ENCODE measurements at regions not wholly inside any gene's neighbourhood (a gene's known extent, or its start where the extent isn't known, plus 50 kb on each side); places are given as distances from the start of the nearest gene placed in this dataset.

DNA sequence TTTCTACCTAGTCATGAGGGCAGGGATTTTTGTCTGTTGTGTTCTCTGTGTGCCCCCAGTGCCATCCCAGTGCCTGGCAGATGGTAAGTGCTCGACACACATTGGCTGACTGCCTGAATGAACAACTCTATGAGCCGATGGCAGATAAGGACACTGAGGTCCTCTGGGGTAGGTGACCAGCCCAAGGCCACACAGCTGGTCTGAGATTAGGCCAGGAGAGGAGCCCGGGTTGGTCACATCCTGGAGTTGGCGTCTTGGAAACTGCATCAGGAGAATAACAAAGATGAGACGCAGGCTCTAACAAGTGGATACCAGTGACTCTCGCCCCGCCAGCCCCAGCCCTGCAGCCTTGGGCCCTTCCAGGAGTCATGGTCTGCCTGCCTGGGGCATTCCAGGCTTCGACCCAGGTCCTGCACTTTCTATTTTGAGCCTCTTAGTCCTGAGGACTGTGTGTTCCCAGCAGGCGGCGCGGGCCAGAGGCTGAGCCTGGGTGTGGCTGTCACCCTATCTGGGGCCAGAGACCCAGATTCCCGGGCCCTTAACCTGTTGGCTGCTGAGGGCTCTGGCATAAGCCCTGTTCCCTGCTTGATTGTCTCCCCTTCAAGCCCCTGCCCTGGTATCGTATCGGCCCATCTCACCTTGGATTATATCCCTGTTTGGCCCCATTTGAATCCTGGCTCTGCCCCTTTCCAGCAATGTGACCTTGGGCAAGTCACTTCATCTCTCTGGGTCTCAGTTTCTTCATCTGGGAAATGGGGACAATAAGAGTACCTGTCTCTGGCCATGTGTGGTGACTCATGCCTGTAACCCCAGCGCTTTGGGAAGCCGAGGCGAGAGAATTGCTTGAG is 88.3 kb downstream of the CEBPB start:
- DNase-seq = no peak
- Histone ChIP-seq H3K27ac (ENCODE audit: low read length) (no peak overlapping the region), H3K4me1 (ENCODE audit: low read length) (no peaks in the 10 kb centered on the region)

DNA sequence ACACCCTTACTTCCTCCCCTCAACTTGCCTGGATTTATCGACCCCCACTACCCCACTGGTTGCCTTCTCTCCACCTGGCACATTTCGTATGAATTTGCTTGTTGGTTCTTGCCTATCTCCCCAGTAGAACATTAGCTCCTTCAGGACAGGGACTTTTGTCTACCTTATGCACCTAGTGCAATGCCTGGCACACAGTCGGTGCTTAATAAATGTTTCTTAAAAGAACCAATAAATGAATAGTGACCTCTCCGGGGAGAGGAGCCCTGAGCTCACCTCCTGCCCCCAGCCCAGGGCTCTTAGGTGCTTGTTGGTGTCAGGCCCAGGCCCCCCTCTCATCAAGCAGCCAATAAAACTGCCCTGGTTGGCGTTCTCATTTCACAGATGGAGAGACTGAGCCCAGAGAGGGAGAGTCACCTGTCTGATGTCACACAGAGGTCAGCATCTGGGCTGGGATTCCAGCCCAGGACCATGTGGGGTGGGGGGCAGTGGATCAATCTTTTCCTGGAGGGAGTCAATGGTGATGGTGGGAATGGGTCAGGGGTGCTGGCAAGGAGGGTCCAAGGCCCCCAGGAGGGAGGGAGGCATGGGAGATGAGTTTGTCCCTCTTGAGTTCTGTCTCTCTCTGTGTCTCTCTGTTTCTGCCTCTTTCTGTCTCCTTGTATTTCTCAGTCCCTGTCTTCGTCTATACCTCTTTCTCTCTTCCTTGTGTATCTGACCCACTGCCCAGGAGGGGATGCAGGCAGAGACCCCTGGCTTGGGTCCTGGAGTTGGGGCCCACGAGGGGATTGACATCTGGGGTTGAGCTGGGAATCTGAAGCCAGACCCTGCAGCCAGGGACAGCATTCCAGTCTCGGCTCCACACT is 89.6 kb downstream of the CEBPB start:
- H3F3A ChIP-seq (ENCODE audit: insufficient read depth, low read length) = no peaks in the 10 kb centered on the region
- H3K4me1 ChIP-seq (ENCODE audit: low read length) = no peaks in the 10 kb centered on the region
- no peak for DNase-seq
- H3K9ac ChIP-seq (ENCODE audit: low read length) = no peak overlapping the region
- no peaks in the 10 kb centered on the region for H3K9me2 ChIP-seq (replicated peaks; ENCODE audit: insufficient read depth, low read length)
- H3K27ac ChIP-seq (ENCODE audit: low read length) = no peak overlapping the region
- H3K79me2 ChIP-seq (ENCODE audit: low read length) = no peaks in the 10 kb centered on the region
- H3K4me2 ChIP-seq (ENCODE audit: low read depth, low read length) = no peak overlapping the region
- no peaks in the 10 kb centered on the region for H3K9me3 ChIP-seq (replicated peaks; ENCODE audit: insufficient read depth, low read length)
- TF ChIP-seq EZH2 (optimal IDR thresholded peaks at IDR 0.05; ENCODE audit: low read depth, low read length) (no peak), EZH2phosphoT487 (IDR thresholded peaks at IDR 0.05; ENCODE audit: low read length) (no peak)
- TF ChIP-seq, protein P1, sequence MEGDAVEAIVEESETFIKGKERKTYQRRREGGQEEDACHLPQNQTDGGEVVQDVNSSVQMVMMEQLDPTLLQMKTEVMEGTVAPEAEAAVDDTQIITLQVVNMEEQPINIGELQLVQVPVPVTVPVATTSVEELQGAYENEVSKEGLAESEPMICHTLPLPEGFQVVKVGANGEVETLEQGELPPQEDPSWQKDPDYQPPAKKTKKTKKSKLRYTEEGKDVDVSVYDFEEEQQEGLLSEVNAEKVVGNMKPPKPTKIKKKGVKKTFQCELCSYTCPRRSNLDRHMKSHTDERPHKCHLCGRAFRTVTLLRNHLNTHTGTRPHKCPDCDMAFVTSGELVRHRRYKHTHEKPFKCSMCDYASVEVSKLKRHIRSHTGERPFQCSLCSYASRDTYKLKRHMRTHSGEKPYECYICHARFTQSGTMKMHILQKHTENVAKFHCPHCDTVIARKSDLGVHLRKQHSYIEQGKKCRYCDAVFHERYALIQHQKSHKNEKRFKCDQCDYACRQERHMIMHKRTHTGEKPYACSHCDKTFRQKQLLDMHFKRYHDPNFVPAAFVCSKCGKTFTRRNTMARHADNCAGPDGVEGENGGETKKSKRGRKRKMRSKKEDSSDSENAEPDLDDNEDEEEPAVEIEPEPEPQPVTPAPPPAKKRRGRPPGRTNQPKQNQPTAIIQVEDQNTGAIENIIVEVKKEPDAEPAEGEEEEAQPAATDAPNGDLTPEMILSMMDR (IDR thresholded peaks at IDR 0.05; ENCODE audit: low read length) = no peak
- H3K27me3 ChIP-seq (replicated peaks; ENCODE audit: insufficient read depth, low read length) = peaks cover 94% of the 10 kb centered on the region
- no peaks in the 10 kb centered on the region for H4K20me1 ChIP-seq (ENCODE audit: insufficient read depth, low read length)
- H3K4me3 ChIP-seq (ENCODE audit: low read length) = no peak overlapping the region
- H3K36me3 ChIP-seq (replicated peaks; ENCODE audit: insufficient read depth, low read length) = no peaks in the 10 kb centered on the region
- no peak overlapping the region for H2AFZ ChIP-seq (ENCODE audit: low read length)

More for the DNA sequence above, 88.3 kb downstream of the CEBPB start:
- H3K9me3 ChIP-seq (replicated peaks; ENCODE audit: insufficient read depth, low read length) = no peaks in the 10 kb centered on the region
- no peaks in the 10 kb centered on the region for H3F3A ChIP-seq (ENCODE audit: insufficient read depth, low read length)
- H3K9me2 ChIP-seq (replicated peaks; ENCODE audit: insufficient read depth, low read length) = no peaks in the 10 kb centered on the region
- no peak overlapping the region for H3K4me3 ChIP-seq (ENCODE audit: low read length)
- no peaks in the 10 kb centered on the region for H4K20me1 ChIP-seq (ENCODE audit: insufficient read depth, low read length)
- H3K4me2 ChIP-seq (ENCODE audit: low read depth, low read length) = no peak overlapping the region
- H3K36me3 ChIP-seq (replicated peaks; ENCODE audit: insufficient read depth, low read length) = no peaks in the 10 kb centered on the region
- H3K9ac ChIP-seq (ENCODE audit: low read length) = no peak overlapping the region
- TF ChIP-seq, protein P1 (IDR thresholded peaks at IDR 0.05; ENCODE audit: low read length) = no peak
- no peak for TF ChIP-seq EZH2phosphoT487 (IDR thresholded peaks at IDR 0.05; ENCODE audit: low read length)
- TF ChIP-seq EZH2 (optimal IDR thresholded peaks at IDR 0.05; ENCODE audit: low read depth, low read length) = no peak
- H3K79me2 ChIP-seq (ENCODE audit: low read length) = no peaks in the 10 kb centered on the region
- H2AFZ ChIP-seq (ENCODE audit: low read length) = no peak overlapping the region
- H3K27me3 ChIP-seq (replicated peaks; ENCODE audit: insufficient read depth, low read length) = peaks cover 94% of the 10 kb centered on the region

DNA sequence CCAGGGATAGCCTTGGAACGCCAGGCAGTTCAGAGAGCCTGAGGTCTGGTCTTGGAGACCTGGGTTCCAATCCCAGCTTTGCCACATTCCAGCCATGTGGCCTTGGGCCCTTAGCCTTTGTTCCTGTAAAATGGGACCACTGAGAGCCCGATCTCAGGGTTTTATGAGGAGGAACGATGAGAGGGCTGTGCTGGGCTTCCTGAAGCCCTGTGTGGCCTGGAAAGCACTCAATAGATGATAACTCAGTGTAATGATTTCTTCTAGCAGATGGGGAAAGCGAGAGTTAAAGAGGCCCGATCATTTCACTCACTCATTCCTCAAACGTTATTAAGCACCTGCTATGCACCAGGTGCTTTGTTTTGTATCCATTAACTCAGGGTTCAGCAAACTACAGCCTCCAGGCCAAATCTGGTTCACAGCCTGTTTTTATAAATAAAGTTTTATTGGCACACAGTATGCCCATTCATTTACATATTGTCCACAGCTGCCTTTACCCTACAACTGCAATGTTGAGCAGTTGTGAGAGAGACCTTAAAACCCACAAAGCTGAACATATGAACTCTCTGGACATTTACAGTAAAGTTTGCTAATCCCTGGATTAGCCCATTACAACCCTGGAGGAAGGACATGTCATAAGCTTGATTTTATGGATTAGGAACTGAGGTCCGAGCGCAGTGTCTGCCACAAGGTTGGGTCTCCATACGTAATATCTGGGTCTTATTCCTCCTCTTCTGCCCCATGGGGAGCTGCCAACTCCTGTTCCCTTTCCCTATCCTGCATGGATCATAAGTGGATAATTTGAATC is 90.4 kb downstream of the CEBPB start:
- Histone ChIP-seq H3K36me3 (replicated peaks; ENCODE audit: insufficient read depth, low read length) (no peaks in the 10 kb centered on the region), H4K20me1 (ENCODE audit: insufficient read depth, low read length) (no peaks in the 10 kb centered on the region), H3F3A (ENCODE audit: insufficient read depth, low read length) (no peaks in the 10 kb centered on the region), H3K4me3 (ENCODE audit: low read length) (no peak overlapping the region), H3K9me3 (replicated peaks; ENCODE audit: insufficient read depth, low read length) (no peaks in the 10 kb centered on the region), H3K9ac (ENCODE audit: low read length) (no peak overlapping the region), H3K4me2 (ENCODE audit: low read depth, low read length) (no peak overlapping the region), H3K27me3 (replicated peaks; ENCODE audit: insufficient read depth, low read length) (peaks cover 94% of the 10 kb centered on the region), H3K9me2 (replicated peaks; ENCODE audit: insufficient read depth, low read length) (no peaks in the 10 kb centered on the region), H3K4me1 (ENCODE audit: low read length) (no peaks in the 10 kb centered on the region), H2AFZ (ENCODE audit: low read length) (no peak overlapping the region), H3K79me2 (ENCODE audit: low read length) (no peaks in the 10 kb centered on the region), H3K27ac (ENCODE audit: low read length) (no peak overlapping the region)
- TF ChIP-seq EZH2phosphoT487 (IDR thresholded peaks at IDR 0.05; ENCODE audit: low read length) = no peak
- no peak for TF ChIP-seq EZH2 (optimal IDR thresholded peaks at IDR 0.05; ENCODE audit: low read depth, low read length)
- TF ChIP-seq, protein P1 (IDR thresholded peaks at IDR 0.05; ENCODE audit: low read length) = no peak
- no peak for DNase-seq
